Cardiac fibroblast (primary cell): ENCODE measurements at regions not wholly inside any gene's neighbourhood (a gene's known extent, or its start where the extent isn't known, plus 50 kb on each side); places are given as distances from the start of the nearest gene placed in this dataset.

Experiments used
- DNase-seq, 2 donors: peaks; one replicate each; pipeline versions ENCODE4 v3.0.0 to v3.0.0-alpha.2; 2010; ENCODE audit warnings: low read depth in 2 of 2
- H3K4me3 ChIP-seq, 2 donors: replicated peaks in 1 of 2; 1 replicate in 1 of 2; 2 replicates in 1 of 2; pipeline ENCODE4 v1.5.1; 2011; ENCODE audit warnings: low read depth in 2 of 2, low read length in 2 of 2, mild to moderate bottlenecking in 2 of 2, moderate library complexity in 1 of 2
- CTCF ChIP-seq: IDR thresholded peaks from one replicate; pipeline ENCODE4 v1.5.1; 2011; ENCODE audit warnings: low read depth, mild to moderate bottlenecking, low read length, inconsistent platforms

- H3K4me3 ChIP-seq: no peak overlapping the region
- no peak for DNase-seq
- no peak for TF ChIP-seq CTCF
These were observed 252.8 kb downstream of the IGSF11 start for GRCh38 chr3:118781839-118782238.

- TF ChIP-seq CTCF: no peak
- no peak for DNase-seq
- H3K4me3 ChIP-seq: no peak overlapping the region
These were observed 251.9 kb downstream of the IGSF11 start for GRCh38 chr3:118782755-118783202.

- no peak overlapping the region for H3K4me3 ChIP-seq
- no peak for DNase-seq
- TF ChIP-seq CTCF: no peak
These were observed 249.2 kb downstream of the IGSF11 start for GRCh38 chr3:118785415-118785814.

GRCh38 chr3:118791246-118791645, 243.4 kb downstream of the IGSF11 start:
- no peak for TF ChIP-seq CTCF
- no peak for DNase-seq
- no peak overlapping the region for H3K4me3 ChIP-seq

- TF ChIP-seq CTCF: no peak
- no peak overlapping the region for H3K4me3 ChIP-seq
- no peak for DNase-seq
These were observed 242.5 kb downstream of the IGSF11 start for GRCh38 chr3:118792191-118792590.

GRCh38 chr3:118793176-118793575, 241.5 kb downstream of the IGSF11 start:
- no peak overlapping the region for H3K4me3 ChIP-seq
- DNase-seq: no peak
- TF ChIP-seq CTCF: no peak

GRCh38 chr3:118799303-118799702, 235.3 kb downstream of the IGSF11 start:
- no peak overlapping the region for H3K4me3 ChIP-seq
- TF ChIP-seq CTCF: no peak
- DNase-seq: no peak
